ENCODE measurements at regions not wholly inside any gene's neighbourhood (a gene's known extent, or its start where the extent isn't known, plus 50 kb on each side); places are given as distances from the start of the nearest gene placed in this dataset.

- Histone ChIP-seq H3K4me3 (ENCODE audit: insufficient read depth, low read depth, low read length) (no peak overlapping the region), H3K27me3 (ENCODE audit: control insufficient read depth, insufficient read depth, low read length) (no peaks in the 10 kb centered on the region), H3K36me3 (replicated peaks; ENCODE audit: control insufficient read depth, insufficient read depth, low read length) (no peaks in the 10 kb centered on the region)
- no peak for DNase-seq
Observed at GRCh38 chr18:39872651-39873050, 2082.4 kb upstream of the PIK3C3 start.

GRCh38 chr18:39871961-39872360 lies 2083.1 kb upstream of the PIK3C3 start:
- no peak for DNase-seq
- no peaks in the 10 kb centered on the region for H3K27me3 ChIP-seq (ENCODE audit: control insufficient read depth, insufficient read depth, low read length)
- H3K4me3 ChIP-seq (ENCODE audit: insufficient read depth, low read depth, low read length), result no peak overlapping the region
- H3K36me3 ChIP-seq (replicated peaks; ENCODE audit: control insufficient read depth, insufficient read depth, low read length), result no peaks in the 10 kb centered on the region

GRCh38 chr18:39870591-39870990 lies 2084.4 kb upstream of the PIK3C3 start:
- DNase-seq, result no peak
- H3K36me3 ChIP-seq (replicated peaks; ENCODE audit: control insufficient read depth, insufficient read depth, low read length), result no peaks in the 10 kb centered on the region
- H3K27me3 ChIP-seq (ENCODE audit: control insufficient read depth, insufficient read depth, low read length), result no peaks in the 10 kb centered on the region
- no peak overlapping the region for H3K4me3 ChIP-seq (ENCODE audit: insufficient read depth, low read depth, low read length)

- H3K27me3 ChIP-seq (ENCODE audit: control insufficient read depth, insufficient read depth, low read length), result no peaks in the 10 kb centered on the region
- H3K36me3 ChIP-seq (replicated peaks; ENCODE audit: control insufficient read depth, insufficient read depth, low read length), result no peaks in the 10 kb centered on the region
- DNase-seq, result no peak
- no peak overlapping the region for H3K4me3 ChIP-seq (ENCODE audit: insufficient read depth, low read depth, low read length)
Observed at GRCh38 chr18:39863916-39864315, 2091.1 kb upstream of the PIK3C3 start.

GRCh38 chr18:39862341-39862740 lies 2092.7 kb upstream of the PIK3C3 start:
- Histone ChIP-seq H3K27me3 (ENCODE audit: control insufficient read depth, insufficient read depth, low read length) (no peaks in the 10 kb centered on the region), H3K36me3 (replicated peaks; ENCODE audit: control insufficient read depth, insufficient read depth, low read length) (no peaks in the 10 kb centered on the region), H3K4me3 (ENCODE audit: insufficient read depth, low read depth, low read length) (no peak overlapping the region)
- no peak for DNase-seq

- Histone ChIP-seq H3K36me3 (replicated peaks; ENCODE audit: control insufficient read depth, insufficient read depth, low read length) (no peaks in the 10 kb centered on the region), H3K4me3 (ENCODE audit: insufficient read depth, low read depth, low read length) (no peak overlapping the region), H3K27me3 (ENCODE audit: control insufficient read depth, insufficient read depth, low read length) (no peaks in the 10 kb centered on the region)
- DNase-seq, result no peak
Observed at GRCh38 chr18:39854291-39854690, 2100.7 kb upstream of the PIK3C3 start.

GRCh38 chr18:39846265-39846664 lies 2108.8 kb upstream of the PIK3C3 start:
- no peak overlapping the region for H3K4me3 ChIP-seq (ENCODE audit: insufficient read depth, low read depth, low read length)
- 0 out of 2 replicates have a peak, but pooled peaks cover under 1% of the 10 kb centered on the region for H3K27me3 ChIP-seq (ENCODE audit: control insufficient read depth, insufficient read depth, low read length)
- no peaks in the 10 kb centered on the region for H3K36me3 ChIP-seq (replicated peaks; ENCODE audit: control insufficient read depth, insufficient read depth, low read length)
- DNase-seq, result no peak

DNA sequence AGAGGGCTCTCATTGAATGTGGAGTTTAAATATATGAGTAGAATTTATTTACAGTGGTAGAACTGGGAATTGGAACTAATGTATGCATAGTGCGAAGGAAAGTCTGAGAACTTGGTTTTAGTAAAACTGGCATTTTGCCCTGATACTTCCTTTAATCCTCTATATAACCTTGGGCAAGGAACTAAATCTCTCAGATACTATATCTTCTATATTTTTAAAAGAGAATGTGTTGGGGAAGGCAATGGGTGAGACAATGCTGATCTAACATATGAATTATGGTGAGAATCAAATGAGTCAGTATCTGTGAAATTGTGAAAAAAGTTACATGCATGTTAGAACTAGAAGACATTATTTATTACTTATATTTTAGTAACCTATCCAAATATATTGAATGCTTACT lies 2109.4 kb upstream of the PIK3C3 start:
- no peaks in the 10 kb centered on the region for H3K36me3 ChIP-seq (replicated peaks; ENCODE audit: control insufficient read depth, insufficient read depth, low read length)
- DNase-seq, result no peak
- H3K4me3 ChIP-seq (ENCODE audit: insufficient read depth, low read depth, low read length), result no peak overlapping the region
- H3K27me3 ChIP-seq (ENCODE audit: control insufficient read depth, insufficient read depth, low read length), result peaks cover 3% of the 10 kb centered on the region; the same call in 1 of the 2 replicates

- H3K36me3 ChIP-seq (replicated peaks; ENCODE audit: control insufficient read depth, insufficient read depth, low read length), result no peaks in the 10 kb centered on the region
- no peak overlapping the region for H3K4me3 ChIP-seq (ENCODE audit: insufficient read depth, low read depth, low read length)
- peaks cover 3% of the 10 kb centered on the region; the same call in 1 of the 2 replicates for H3K27me3 ChIP-seq (ENCODE audit: control insufficient read depth, insufficient read depth, low read length)
- no peak for DNase-seq
Observed at GRCh38 chr18:39845106-39845505, 2109.9 kb upstream of the PIK3C3 start.

- no peak overlapping the region for H3K4me3 ChIP-seq (ENCODE audit: insufficient read depth, low read depth, low read length)
- no peak for DNase-seq
- H3K27me3 ChIP-seq (ENCODE audit: control insufficient read depth, insufficient read depth, low read length), result peaks cover 3% of the 10 kb centered on the region; the same call in 1 of the 2 replicates
- no peaks in the 10 kb centered on the region for H3K36me3 ChIP-seq (replicated peaks; ENCODE audit: control insufficient read depth, insufficient read depth, low read length)
Observed at GRCh38 chr18:39843546-39843945, 2111.5 kb upstream of the PIK3C3 start.

GRCh38 chr18:39842366-39842914 lies 2112.6 kb upstream of the PIK3C3 start:
- peak overlapping the region; percentile 45; the same call in 1 of the 2 replicates for H3K4me3 ChIP-seq (ENCODE audit: insufficient read depth, low read depth, low read length)

GRCh38 chr18:39841482-39842365 lies 2113.3 kb upstream of the PIK3C3 start:
- Histone ChIP-seq H3K27me3 (ENCODE audit: control insufficient read depth, insufficient read depth, low read length) (peaks cover 3% of the 10 kb centered on the region; the same call in 1 of the 2 replicates), H3K36me3 (replicated peaks; ENCODE audit: control insufficient read depth, insufficient read depth, low read length) (no peaks in the 10 kb centered on the region), H3K4me3 (ENCODE audit: insufficient read depth, low read depth, low read length) (peak overlapping the region; percentile 45)
- peak; percentile 74 for DNase-seq

More at GRCh38 chr18:39842366-39842914, 2112.6 kb upstream of the PIK3C3 start:
- DNase-seq, result no peak
- H3K36me3 ChIP-seq (replicated peaks; ENCODE audit: control insufficient read depth, insufficient read depth, low read length), result no peaks in the 10 kb centered on the region
- peaks cover 3% of the 10 kb centered on the region; the same call in 1 of the 2 replicates for H3K27me3 ChIP-seq (ENCODE audit: control insufficient read depth, insufficient read depth, low read length)

DNA sequence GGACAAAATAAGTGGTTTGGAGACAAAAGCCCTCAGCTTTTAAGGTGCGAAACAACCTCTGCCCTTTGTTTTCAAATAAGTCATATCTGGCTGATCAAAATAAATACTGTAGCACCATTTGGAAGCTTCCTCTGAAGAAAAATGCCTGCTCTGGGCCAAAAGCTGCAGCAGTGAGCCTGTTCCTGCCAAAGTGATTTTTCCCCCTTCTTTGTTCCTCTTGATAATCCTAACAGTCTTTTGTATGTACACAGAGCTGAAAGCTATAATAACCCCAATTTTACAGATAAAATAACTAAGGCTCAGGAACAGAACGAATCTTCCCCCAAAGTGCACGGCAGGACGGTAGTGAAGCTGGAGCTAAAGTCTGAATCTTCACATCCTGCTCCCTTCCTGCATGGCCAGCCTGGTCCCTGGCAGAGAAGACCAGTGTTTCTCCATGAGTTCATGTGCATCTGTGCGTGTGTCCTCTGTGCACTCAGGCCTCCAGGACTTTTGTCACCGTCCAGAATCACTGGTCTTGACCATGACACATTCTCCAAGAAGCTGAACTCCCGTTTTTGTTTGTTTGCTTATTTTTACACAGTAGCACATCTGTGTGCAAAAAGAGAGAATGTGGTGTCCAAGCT lies 2114.1 kb upstream of the PIK3C3 start:
- no peak for DNase-seq
- H3K27me3 ChIP-seq (ENCODE audit: control insufficient read depth, insufficient read depth, low read length), result peaks cover 3% of the 10 kb centered on the region; the same call in 1 of the 2 replicates

DNA sequence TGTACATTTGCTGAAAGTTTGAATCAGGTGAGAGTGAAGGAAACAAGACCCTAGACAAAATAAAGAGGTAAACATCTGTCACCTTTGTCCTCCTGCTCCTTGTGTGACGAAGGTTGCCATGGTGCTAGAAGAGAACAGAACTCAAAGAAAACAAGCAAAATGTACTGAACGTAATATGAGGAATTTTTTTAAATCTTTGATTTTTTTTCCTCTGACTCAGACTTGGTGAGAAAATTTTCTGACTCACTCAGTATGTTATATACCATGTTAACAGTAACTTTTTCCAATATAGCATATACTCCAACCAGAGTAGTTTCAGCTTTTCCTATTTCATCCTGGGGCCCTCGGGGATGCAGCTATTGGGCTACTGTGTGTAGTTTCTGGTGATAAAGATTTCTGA lies 2114.6 kb upstream of the PIK3C3 start:
- no peak for DNase-seq
- Histone ChIP-seq H3K36me3 (replicated peaks; ENCODE audit: control insufficient read depth, insufficient read depth, low read length) (no peaks in the 10 kb centered on the region), H3K4me3 (ENCODE audit: insufficient read depth, low read depth, low read length) (no peak overlapping the region), H3K27me3 (ENCODE audit: control insufficient read depth, insufficient read depth, low read length) (peaks cover 3% of the 10 kb centered on the region; the same call in 1 of the 2 replicates)

More for the DNA sequence above, 2114.1 kb upstream of the PIK3C3 start:
- Histone ChIP-seq H3K4me3 (ENCODE audit: insufficient read depth, low read depth, low read length) (peak overlapping the region; percentile 45; the same call in 1 of the 2 replicates), H3K36me3 (replicated peaks; ENCODE audit: control insufficient read depth, insufficient read depth, low read length) (no peaks in the 10 kb centered on the region)
